Kidney epithelial cell (primary cell): ENCODE measurements at regions not wholly inside any gene's neighbourhood (a gene's known extent, or its start where the extent isn't known, plus 50 kb on each side); places are given as distances from the start of the nearest gene placed in this dataset.

Source experiments
- DNase-seq: peaks from one replicate; pipeline ENCODE4 v3.0.0-alpha.2; 2010; ENCODE audit warnings: low read depth
- H3K27me3 ChIP-seq: 2 replicates; pipeline ENCODE4 v1.6.0; 2011; ENCODE audit warnings: low read length; ENCODE audit not compliant: control insufficient read depth, insufficient read depth
- H3K36me3 ChIP-seq: 2 replicates; pipeline ENCODE4 v1.5.1; 2011; ENCODE audit warnings: low read length; ENCODE audit not compliant: control insufficient read depth, insufficient read depth
- H3K4me3 ChIP-seq: 2 replicates; pipeline ENCODE4 v1.5.1; 2011; ENCODE audit warnings: low read depth, mild to moderate bottlenecking, control low read depth, low read length
- TF ChIP-seq, protein P1 (sequence below): IDR thresholded peaks from 2 replicates; pipeline ENCODE4 v1.5.1; 2011; ENCODE audit warnings: mild to moderate bottlenecking, moderate library complexity, low read length, control low read depth, inconsistent platforms; ENCODE audit not compliant: insufficient read depth, poor library complexity, severe bottlenecking

DNA sequence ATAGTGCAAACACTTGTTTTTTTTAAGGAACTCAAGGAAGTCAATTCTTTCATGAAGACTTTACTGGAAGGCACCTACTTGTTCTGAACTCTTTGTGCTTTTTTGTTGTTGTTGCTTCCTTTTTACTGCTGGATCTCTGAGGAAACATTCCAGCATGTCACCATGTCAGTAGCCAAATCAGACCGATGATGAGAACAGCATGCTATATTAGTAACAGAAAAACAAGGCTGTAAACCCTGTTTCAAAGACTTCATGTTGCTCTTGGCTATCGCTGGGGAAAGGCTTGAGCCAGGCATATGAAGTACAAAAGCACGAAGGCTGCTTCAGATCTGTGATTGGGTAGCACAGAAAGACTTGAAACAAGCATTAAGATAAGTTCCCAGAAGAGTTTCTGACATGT is 125.6 kb upstream of the SLC5A12 start:
- TF ChIP-seq, protein P1, sequence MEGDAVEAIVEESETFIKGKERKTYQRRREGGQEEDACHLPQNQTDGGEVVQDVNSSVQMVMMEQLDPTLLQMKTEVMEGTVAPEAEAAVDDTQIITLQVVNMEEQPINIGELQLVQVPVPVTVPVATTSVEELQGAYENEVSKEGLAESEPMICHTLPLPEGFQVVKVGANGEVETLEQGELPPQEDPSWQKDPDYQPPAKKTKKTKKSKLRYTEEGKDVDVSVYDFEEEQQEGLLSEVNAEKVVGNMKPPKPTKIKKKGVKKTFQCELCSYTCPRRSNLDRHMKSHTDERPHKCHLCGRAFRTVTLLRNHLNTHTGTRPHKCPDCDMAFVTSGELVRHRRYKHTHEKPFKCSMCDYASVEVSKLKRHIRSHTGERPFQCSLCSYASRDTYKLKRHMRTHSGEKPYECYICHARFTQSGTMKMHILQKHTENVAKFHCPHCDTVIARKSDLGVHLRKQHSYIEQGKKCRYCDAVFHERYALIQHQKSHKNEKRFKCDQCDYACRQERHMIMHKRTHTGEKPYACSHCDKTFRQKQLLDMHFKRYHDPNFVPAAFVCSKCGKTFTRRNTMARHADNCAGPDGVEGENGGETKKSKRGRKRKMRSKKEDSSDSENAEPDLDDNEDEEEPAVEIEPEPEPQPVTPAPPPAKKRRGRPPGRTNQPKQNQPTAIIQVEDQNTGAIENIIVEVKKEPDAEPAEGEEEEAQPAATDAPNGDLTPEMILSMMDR: no peak
- no peak for DNase-seq
- no peak overlapping the region for H3K4me3 ChIP-seq
- no peaks in the 10 kb centered on the region for H3K36me3 ChIP-seq
- no peaks in the 10 kb centered on the region for H3K27me3 ChIP-seq

DNA sequence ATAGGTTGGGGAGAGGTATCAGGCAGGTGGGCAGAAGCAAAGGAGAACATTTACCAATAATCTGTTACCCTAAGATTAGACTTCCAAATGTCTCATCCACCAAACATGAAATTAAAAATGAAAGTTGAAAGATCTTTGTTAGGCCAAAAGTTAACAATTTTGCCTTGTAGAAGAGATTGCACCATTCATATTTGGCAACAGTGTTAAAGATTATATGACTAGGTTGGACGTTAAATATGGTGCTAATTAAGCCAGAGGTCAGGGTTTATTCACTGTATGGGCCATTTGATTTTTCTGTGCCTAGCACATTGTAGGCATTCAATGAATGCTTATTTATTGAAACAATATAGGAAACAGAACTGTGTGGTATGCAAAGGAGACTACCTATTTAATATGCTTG is 126.1 kb upstream of the SLC5A12 start:
- no peak overlapping the region for H3K4me3 ChIP-seq
- H3K36me3 ChIP-seq: no peaks in the 10 kb centered on the region
- H3K27me3 ChIP-seq: no peaks in the 10 kb centered on the region
- TF ChIP-seq, protein P1: no peak
- no peak for DNase-seq

DNA sequence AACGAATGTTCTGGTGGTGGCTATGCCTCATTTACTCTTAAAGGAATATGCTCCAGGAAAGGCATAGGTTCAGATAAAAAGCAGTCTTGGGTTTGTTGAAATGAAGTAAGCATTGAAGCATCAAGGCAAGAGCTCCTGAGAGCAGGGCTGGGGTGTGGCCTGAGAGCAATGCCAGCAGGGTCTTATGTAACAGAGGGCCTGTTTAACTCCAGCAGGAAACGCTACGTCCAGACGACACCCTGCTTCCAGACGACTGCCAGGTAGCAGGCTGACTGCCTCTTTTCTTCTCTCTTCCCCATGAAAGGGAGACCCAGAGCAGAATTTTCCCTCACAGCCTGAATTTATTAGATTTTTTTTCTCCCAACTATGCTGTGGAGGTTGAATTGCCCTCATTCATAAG is 127.2 kb upstream of the SLC5A12 start:
- TF ChIP-seq, protein P1: no peak
- Histone ChIP-seq H3K4me3 (no peak overlapping the region), H3K27me3 (no peaks in the 10 kb centered on the region), H3K36me3 (no peaks in the 10 kb centered on the region)
- no peak for DNase-seq

DNA sequence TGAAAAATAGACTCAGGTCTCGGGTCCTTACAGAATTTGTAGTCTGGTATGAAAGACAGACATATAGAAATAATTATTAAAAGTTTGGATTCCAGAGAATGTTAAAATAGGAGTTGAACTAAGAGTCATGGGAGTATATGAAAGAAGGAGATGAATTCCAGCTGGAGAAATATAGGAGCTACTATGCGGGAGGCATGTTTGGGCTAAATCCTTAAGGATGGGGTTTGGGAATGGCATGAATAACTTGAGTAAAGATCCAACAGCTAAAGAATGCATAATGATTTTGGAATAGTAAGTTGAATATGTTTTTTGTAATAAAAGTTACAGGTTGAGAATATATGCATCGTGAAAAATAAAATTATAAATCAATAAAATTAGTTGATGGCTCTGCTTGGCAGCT is 129.4 kb upstream of the SLC5A12 start:
- no peaks in the 10 kb centered on the region for H3K36me3 ChIP-seq
- no peak overlapping the region for H3K4me3 ChIP-seq
- DNase-seq: no peak
- H3K27me3 ChIP-seq: no peaks in the 10 kb centered on the region
- TF ChIP-seq, protein P1: no peak

DNA sequence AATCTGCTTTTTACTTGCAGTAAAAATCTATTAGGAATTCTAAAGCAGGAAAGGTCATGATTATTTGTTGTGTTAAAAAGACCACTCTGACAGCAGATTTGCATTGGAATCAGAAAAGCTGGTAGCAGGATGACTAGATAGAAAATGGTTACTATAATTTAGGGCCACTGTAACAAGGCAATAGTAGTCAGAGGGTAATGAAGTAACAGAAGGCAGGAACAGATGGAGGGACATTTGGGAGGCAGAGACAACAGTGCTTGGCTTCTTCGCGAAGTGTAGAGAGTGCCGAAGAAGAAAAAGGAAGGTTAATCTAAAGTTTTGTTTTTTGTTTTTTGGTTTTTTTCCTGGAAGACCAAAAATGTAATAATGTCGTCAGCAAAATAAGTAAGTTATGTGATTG is 129.8 kb upstream of the SLC5A12 start:
- Histone ChIP-seq H3K27me3 (no peaks in the 10 kb centered on the region), H3K36me3 (no peaks in the 10 kb centered on the region), H3K4me3 (no peak overlapping the region)
- DNase-seq: no peak
- TF ChIP-seq, protein P1: no peak

DNA sequence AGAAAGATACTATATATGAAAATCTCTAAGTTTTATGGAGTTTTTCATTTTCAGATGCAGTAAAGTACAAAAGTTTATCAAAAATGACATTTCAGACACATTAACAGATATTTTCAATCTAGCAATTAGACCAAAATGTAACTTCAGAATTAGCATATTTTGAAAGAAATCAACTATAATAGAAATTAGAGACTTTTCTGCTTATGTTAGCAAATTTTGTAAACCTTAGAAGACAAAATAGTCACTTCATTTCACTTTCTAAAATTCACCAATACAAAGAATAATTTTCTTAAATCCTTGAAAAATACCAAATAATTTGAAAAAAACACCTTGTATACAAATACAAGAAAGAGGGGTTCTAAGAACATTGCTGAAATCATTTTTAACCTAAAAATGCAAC is 135.8 kb upstream of the FIBIN start:
- Histone ChIP-seq H3K27me3 (no peaks in the 10 kb centered on the region), H3K4me3 (no peak overlapping the region), H3K36me3 (no peaks in the 10 kb centered on the region)
- DNase-seq: no peak
- TF ChIP-seq, protein P1: no peak
